HG03571 (cell line): ENCODE measurements at regions not wholly inside any gene's neighbourhood (a gene's known extent, or its start where the extent isn't known, plus 50 kb on each side); places are given as distances from the start of the nearest gene placed in this dataset.
"Not testable (repeated sequence)": the region's sequence is repeated elsewhere in the genome, so short reads cannot be mapped to it uniquely, and the experiment has no call there.

Experiments used
- ATAC-seq: cut with Tn5 transposase; IDR thresholded peaks from one replicate; pipeline ENCODE4 v1.9.1; 2021; ENCODE audit not compliant: unreplicated experiment

GRCh38 chr2:106339609-106340008 lies 128.6 kb downstream of the RGPD3 start:
- ATAC-seq = no peak

- no peak for ATAC-seq
Measured at GRCh38 chr2:106339132-106339531, 129.1 kb downstream of the RGPD3 start.

- no peak for ATAC-seq
Measured at GRCh38 chr2:106338043-106338442, 130.2 kb downstream of the RGPD3 start.

GRCh38 chr2:106336737-106337136 lies 131.5 kb downstream of the RGPD3 start:
- ATAC-seq = no peak

- no peak for ATAC-seq
Measured at GRCh38 chr2:106336108-106336507, 132.1 kb downstream of the RGPD3 start.

- no peak for ATAC-seq
Measured at GRCh38 chr2:106334802-106335201, 133.4 kb downstream of the RGPD3 start.

- ATAC-seq = not testable (repeated sequence)
Measured at GRCh38 chr2:106333253-106333873, 134.8 kb downstream of the RGPD3 start.

- ATAC-seq = no peak
Measured at GRCh38 chr2:106332054-106332453, 136.2 kb downstream of the RGPD3 start.

- not testable (repeated sequence) for ATAC-seq
Measured at GRCh38 chr2:106330384-106331261, 136.5 kb upstream of the UXS1 start.

- no peak for ATAC-seq
Measured at GRCh38 chr2:106323337-106324013, 129.4 kb upstream of the UXS1 start.

- ATAC-seq = no peak
Measured at GRCh38 chr2:106322281-106322680, 128.2 kb upstream of the UXS1 start.

GRCh38 chr2:106320439-106320838 lies 126.3 kb upstream of the UXS1 start:
- not testable (repeated sequence) for ATAC-seq

- ATAC-seq = no peak
Measured at GRCh38 chr2:106316915-106317314, 122.8 kb upstream of the UXS1 start.

GRCh38 chr2:106314444-106314843 lies 120.3 kb upstream of the UXS1 start:
- ATAC-seq = no peak

- ATAC-seq = no peak
Measured at GRCh38 chr2:106311041-106311370, 116.9 kb upstream of the UXS1 start.

GRCh38 chr2:106307860-106308259 lies 113.8 kb upstream of the UXS1 start:
- no peak for ATAC-seq

- ATAC-seq = no peak
Measured at GRCh38 chr2:106306387-106306786, 112.3 kb upstream of the UXS1 start.

GRCh38 chr2:106304612-106305184 lies 110.6 kb upstream of the UXS1 start:
- no peak for ATAC-seq

- no peak for ATAC-seq
Measured at GRCh38 chr2:106299696-106300095, 105.6 kb upstream of the UXS1 start.

GRCh38 chr2:106296182-106296815 lies 102.2 kb upstream of the UXS1 start:
- no peak for ATAC-seq

- no peak for ATAC-seq
Measured at GRCh38 chr2:106294182-106294581, 100.1 kb upstream of the UXS1 start.
